ENCODE measurements at regions not wholly inside any gene's neighbourhood (a gene's known extent, or its start where the extent isn't known, plus 50 kb on each side); places are given as distances from the start of the nearest gene placed in this dataset.

- H3K27ac Mint-ChIP-seq, result peak overlapping the region; percentile 35
- H3K27me3 Mint-ChIP-seq, result no peaks in the 10 kb centered on the region
- peaks cover 13% of the 10 kb centered on the region for H3K4me1 Mint-ChIP-seq
- H3K9me3 Mint-ChIP-seq, result no peaks in the 10 kb centered on the region
- no peaks in the 10 kb centered on the region for H3K36me3 Mint-ChIP-seq
- no peak overlapping the region for H3K4me3 Mint-ChIP-seq
- ATAC-seq, result peak; percentile 56
These were observed 153.4 kb upstream of the UMPS start for GRCh38 chr3:124576565-124577493.

DNA sequence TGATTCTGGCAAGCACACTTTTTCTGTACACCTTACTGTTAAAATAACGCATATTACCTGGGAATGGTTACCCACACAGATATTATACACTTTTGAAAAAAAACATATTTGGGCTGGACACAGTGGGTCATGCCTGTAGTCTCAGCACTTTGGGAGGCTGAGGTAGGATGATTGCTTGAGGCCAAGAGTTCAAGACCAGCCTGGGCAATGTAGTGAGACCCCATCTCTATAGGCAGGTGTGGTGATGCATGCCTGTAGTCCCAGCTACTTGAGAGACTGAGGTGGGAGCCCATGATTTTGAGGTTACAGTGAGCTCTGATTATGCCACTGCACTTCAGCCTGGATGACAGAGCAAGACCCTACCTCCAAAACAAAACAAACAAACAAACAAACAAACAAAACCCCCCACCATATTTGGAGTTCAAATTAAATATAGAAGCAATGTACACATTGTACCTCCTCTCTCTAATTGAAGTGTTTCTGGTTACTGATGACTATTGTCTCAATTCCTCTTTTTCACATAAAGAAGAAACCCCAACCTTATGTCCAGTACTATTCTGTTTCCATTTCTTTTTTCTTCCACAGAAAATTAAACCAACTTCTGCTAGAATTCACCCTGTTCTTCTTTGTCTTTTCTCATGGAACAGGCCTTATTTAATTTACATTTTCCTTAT, 152.6 kb upstream of the UMPS start:
- peak overlapping the region; percentile 35 for H3K27ac Mint-ChIP-seq
- peak; percentile 57 for ATAC-seq
- no peaks in the 10 kb centered on the region for H3K36me3 Mint-ChIP-seq
- H3K27me3 Mint-ChIP-seq, result no peaks in the 10 kb centered on the region
- H3K4me1 Mint-ChIP-seq, result peaks cover 13% of the 10 kb centered on the region
- H3K9me3 Mint-ChIP-seq, result no peaks in the 10 kb centered on the region
- H3K4me3 Mint-ChIP-seq, result no peak overlapping the region

DNA sequence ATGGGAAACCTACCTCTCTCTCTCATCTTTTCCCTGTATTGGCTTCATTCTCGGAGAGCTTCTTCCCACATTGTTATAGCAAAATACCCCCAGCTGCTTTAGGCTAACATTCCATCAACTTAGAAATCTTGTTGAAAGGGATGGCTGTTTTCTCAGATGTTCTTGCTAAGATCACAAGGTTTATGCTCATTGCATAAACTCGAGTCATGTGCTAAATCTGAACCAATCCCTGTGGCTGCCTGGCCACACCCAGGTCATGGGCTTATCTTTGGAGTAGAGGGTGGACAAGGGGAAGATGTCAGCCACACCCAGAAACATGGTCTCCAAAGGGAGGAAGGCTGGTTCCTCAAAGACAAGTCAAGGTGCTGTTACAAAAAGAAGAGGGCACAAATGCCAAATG, 150.6 kb upstream of the UMPS start:
- peaks cover 25% of the 10 kb centered on the region for H3K4me1 Mint-ChIP-seq
- no peak for ATAC-seq
- H3K27me3 Mint-ChIP-seq, result peaks cover 9% of the 10 kb centered on the region
- H3K9me3 Mint-ChIP-seq, result no peaks in the 10 kb centered on the region
- no peaks in the 10 kb centered on the region for H3K36me3 Mint-ChIP-seq
- H3K4me3 Mint-ChIP-seq, result no peak overlapping the region
- peak overlapping the region; percentile 18 for H3K27ac Mint-ChIP-seq

DNA sequence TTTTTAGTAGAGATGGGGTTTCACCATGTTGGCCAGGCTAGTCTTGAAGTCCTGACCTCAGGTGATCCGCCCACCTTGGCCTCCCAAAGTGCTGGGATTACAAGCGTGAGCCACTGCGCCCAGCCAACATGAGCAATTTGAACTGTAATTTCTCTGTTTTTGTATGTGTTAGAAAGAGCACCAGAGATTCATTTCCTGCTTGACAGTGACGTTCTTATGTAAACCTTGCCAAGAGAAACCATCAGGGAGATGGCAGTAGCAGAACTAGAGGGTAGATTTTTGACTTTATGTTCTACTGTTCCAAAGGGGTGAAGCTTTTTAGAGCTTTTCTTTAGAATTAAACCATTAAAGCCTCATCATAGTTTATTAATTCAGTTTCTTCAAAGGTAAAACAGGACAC, 148.1 kb upstream of the UMPS start:
- Mint-ChIP-seq H3K4me1 (peaks cover 41% of the 10 kb centered on the region), H3K27ac (no peak overlapping the region), H3K36me3 (no peaks in the 10 kb centered on the region), H3K9me3 (no peaks in the 10 kb centered on the region), H3K4me3 (no peak overlapping the region), H3K27me3 (peaks cover 33% of the 10 kb centered on the region)
- no peak for ATAC-seq

GRCh38 chr3:124582621-124583395, 147.4 kb upstream of the UMPS start:
- Mint-ChIP-seq H3K36me3 (no peaks in the 10 kb centered on the region), H3K9me3 (no peaks in the 10 kb centered on the region), H3K4me3 (no peak overlapping the region), H3K4me1 (peaks cover 36% of the 10 kb centered on the region), H3K27me3 (peaks cover 39% of the 10 kb centered on the region), H3K27ac (no peak overlapping the region)
- ATAC-seq, result no peak

DNA sequence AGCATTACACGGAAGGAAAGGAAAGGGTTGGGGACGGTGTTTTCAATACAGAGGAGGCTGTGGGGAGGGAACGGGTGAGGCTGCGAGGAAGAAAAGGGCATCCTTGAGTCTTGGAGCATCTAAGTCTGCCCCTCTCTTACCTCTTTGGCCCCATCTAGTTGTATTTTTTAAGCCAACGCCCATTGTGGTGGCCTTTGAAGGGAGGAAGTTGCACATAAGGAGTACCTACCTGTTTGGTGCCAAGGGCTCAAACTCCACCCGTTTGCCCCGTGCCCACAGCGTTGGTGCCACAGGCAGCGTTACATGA, 146.1 kb upstream of the UMPS start:
- no peaks in the 10 kb centered on the region for H3K36me3 Mint-ChIP-seq
- H3K27ac Mint-ChIP-seq, result no peak overlapping the region
- H3K9me3 Mint-ChIP-seq, result no peaks in the 10 kb centered on the region
- peaks cover 50% of the 10 kb centered on the region for H3K27me3 Mint-ChIP-seq
- peaks cover 30% of the 10 kb centered on the region for H3K4me1 Mint-ChIP-seq
- ATAC-seq, result no peak
- peak overlapping the region; percentile 10 for H3K4me3 Mint-ChIP-seq

- H3K27ac Mint-ChIP-seq, result no peak overlapping the region
These were observed 145.5 kb upstream of the UMPS start for GRCh38 chr3:124584552-124585391.

DNA sequence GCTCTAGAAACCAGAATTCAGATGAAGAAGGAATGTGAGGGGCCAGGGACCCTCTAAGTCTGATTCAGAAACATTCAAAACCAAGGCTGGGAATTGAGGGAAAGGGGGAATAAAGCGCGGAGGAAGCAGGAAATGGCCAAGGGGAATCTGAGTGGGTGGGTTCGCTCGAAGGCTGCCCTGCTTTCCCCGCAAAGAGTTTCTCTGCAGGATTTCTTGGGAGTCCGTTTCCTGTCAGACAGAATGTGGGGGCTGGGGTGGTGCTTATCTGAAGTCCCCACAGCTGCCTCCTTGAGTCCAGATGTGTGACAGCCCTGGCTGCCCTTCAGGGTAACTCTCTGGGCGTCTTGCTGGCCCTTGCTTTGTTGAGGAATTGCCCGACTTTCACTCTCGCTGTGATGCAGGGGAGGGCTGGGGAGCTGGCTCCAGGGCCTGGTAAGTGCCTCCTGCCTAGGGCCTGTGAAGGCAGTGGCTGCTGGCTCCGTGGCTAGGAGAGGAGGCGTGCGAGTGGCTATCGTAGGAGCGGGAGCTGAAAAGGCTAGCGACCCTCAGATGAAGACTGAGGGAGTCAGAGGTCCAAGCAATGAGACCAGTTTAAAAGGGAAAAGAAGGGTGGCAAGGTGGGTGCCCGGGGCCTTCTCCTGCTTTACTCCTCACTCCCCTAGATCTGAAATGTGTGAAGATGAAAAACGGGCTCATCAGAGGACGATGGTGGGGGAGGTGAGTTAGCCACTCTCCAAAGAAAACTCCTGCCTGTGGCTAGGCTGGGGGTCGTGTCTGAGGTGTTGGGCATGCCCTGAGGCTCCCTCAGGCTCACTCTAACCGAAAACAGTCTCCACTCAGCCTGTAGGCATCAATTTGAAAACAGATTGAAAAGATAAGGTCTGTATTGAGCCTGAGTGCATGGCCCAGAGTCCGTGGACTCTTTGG, 143.9 kb upstream of the UMPS start:
- Mint-ChIP-seq H3K4me3 (no peak overlapping the region), H3K36me3 (no peaks in the 10 kb centered on the region)
- no peak for ATAC-seq

More at GRCh38 chr3:124584552-124585391, 145.5 kb upstream of the UMPS start:
- no peaks in the 10 kb centered on the region for H3K9me3 Mint-ChIP-seq
- ATAC-seq, result peak; percentile 62
- peaks cover 30% of the 10 kb centered on the region for H3K4me1 Mint-ChIP-seq
- H3K4me3 Mint-ChIP-seq, result peak overlapping the region; percentile 69
- H3K36me3 Mint-ChIP-seq, result no peaks in the 10 kb centered on the region
- H3K27me3 Mint-ChIP-seq, result peaks cover 51% of the 10 kb centered on the region

GRCh38 chr3:124587053-124587408, 143.2 kb upstream of the UMPS start:
- Mint-ChIP-seq H3K27ac (no peak overlapping the region), H3K9me3 (no peaks in the 10 kb centered on the region), H3K4me1 (peaks cover 30% of the 10 kb centered on the region), H3K36me3 (no peaks in the 10 kb centered on the region), H3K4me3 (no peak overlapping the region), H3K27me3 (peaks cover 51% of the 10 kb centered on the region)
- ATAC-seq, result no peak

More for the DNA sequence above, 143.9 kb upstream of the UMPS start:
- Mint-ChIP-seq H3K27ac (no peak overlapping the region), H3K4me1 (peaks cover 30% of the 10 kb centered on the region), H3K9me3 (no peaks in the 10 kb centered on the region), H3K27me3 (peaks cover 51% of the 10 kb centered on the region)

GRCh38 chr3:124588036-124588435, 142.2 kb upstream of the UMPS start:
- H3K4me1 Mint-ChIP-seq, result peaks cover 36% of the 10 kb centered on the region
- ATAC-seq, result no peak
- no peaks in the 10 kb centered on the region for H3K36me3 Mint-ChIP-seq
- H3K4me3 Mint-ChIP-seq, result no peak overlapping the region
- no peaks in the 10 kb centered on the region for H3K9me3 Mint-ChIP-seq
- H3K27ac Mint-ChIP-seq, result no peak overlapping the region
- peaks cover 51% of the 10 kb centered on the region for H3K27me3 Mint-ChIP-seq

GRCh38 chr3:124588794-124589193, 141.5 kb upstream of the UMPS start:
- Mint-ChIP-seq H3K9me3 (no peaks in the 10 kb centered on the region), H3K36me3 (no peaks in the 10 kb centered on the region), H3K4me1 (peaks cover 35% of the 10 kb centered on the region), H3K27ac (no peak overlapping the region), H3K4me3 (no peak overlapping the region), H3K27me3 (peaks cover 50% of the 10 kb centered on the region)
- ATAC-seq, result no peak

DNA sequence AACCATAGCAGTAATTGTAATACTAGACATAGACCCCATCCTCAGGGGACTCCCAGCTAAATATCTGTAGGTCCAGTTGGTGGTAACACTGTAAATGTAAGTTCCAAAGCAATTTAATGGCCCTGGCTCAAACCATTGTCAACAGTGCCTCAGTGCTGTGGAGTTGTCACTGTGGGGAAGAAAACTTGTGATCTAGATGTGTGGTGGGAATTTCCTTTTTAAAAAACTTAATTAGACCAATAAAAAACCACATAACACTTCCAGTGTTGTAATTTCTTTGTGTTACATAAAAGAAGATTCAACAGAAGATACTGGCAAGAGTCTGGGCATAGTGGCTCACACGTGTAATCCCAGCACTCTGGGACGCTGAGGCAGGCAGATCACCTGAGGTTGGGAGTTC, 138.6 kb upstream of the UMPS start:
- ATAC-seq, result no peak
- H3K4me3 Mint-ChIP-seq, result no peak overlapping the region
- H3K4me1 Mint-ChIP-seq, result peaks cover 10% of the 10 kb centered on the region
- H3K9me3 Mint-ChIP-seq, result no peaks in the 10 kb centered on the region
- no peak overlapping the region for H3K27ac Mint-ChIP-seq
- no peaks in the 10 kb centered on the region for H3K36me3 Mint-ChIP-seq
- H3K27me3 Mint-ChIP-seq, result peaks cover 40% of the 10 kb centered on the region

DNA sequence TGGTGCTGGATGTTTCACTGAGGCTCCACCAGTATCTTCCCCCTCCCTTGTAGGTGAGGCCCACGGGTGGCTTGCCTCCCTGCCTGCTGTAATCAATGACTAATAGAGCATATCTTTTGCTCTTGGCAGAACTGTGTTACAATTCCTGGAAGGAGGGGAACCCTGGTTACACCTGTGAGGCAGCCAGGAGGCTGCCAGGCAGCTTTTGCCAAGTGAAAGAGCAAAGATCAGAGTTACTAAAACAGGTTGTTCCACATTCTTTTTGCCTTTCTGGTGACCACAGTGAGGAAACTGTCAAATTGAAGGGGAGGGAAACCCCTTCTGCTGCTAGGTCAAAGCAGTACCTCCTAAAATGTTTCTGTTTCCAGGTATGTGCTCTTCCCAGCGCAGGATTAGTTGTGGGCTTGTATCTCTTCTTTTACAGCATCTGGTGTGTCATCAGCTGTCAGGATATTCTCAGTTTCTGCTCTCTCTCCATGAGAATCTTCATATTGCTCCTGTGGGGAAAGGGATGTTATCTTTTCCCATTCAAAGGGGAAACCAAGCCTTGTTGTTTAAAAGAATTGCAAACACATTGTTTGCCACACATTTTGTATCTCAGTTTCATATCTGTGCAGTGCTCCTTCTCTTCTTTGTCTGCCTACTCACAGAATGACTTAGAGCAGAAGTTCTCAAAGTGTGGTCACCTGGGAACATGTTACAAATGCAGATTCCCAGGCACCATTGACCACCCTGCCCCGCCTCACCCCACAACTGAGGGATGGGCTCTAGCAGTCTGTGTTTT, 137.4 kb upstream of the UMPS start:
- Mint-ChIP-seq H3K4me1 (peaks cover 10% of the 10 kb centered on the region), H3K4me3 (no peak overlapping the region), H3K27ac (peak overlapping the region; percentile 38), H3K9me3 (no peaks in the 10 kb centered on the region), H3K36me3 (no peaks in the 10 kb centered on the region), H3K27me3 (peaks cover 38% of the 10 kb centered on the region)
- ATAC-seq, result peak; percentile 59

All from stimulated activated memory B cell treated with anti-CD40 and anti-IgM and Interleukin-4, amounts not matched to agents 10 μg/mL and 1 μg/mL and 100 μg/mL, for 72 hours (primary cell).